ENCODE measurements at regions not wholly inside any gene's neighbourhood (a gene's known extent, or its start where the extent isn't known, plus 50 kb on each side); places are given as distances from the start of the nearest gene placed in this dataset.
A peak's percentile ranks its signal among the peaks of the same experiment; 100 is the strongest.

GRCh38 chr9:99726758-99727157 is 94.9 kb upstream of the NR4A3 start:
- H3K4me3 ChIP-seq (ENCODE audit: low read depth, low read length) = no peak overlapping the region
- DNase-seq (ENCODE audit: low read depth) = no peak
- TF ChIP-seq CTCF (conservative IDR thresholded peaks at IDR 0.05; ENCODE audit: low read depth, low read length) = no peak

DNA sequence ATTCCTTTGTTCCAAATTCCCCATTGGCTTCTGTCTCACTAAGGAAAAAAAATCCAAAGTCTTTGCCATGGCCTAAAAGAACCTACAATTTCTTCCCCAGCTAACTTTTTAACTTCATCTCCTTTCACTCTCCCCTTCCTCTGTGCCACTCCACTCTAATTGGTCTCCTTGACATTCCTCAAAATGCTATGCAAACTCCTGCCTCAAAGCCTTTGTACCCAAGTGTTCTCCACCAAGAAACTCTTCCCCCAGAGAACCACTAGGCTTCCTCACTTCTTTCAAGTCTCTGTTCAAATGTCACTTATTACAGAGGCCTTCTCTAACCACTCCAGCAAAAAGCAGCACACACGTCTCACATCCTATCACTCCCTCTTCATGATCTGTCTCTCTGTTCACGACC is 91.6 kb upstream of the NR4A3 start:
- no peak for TF ChIP-seq CTCF (conservative IDR thresholded peaks at IDR 0.05; ENCODE audit: low read depth, low read length)
- DNase-seq (ENCODE audit: low read depth) = no peak

DNA sequence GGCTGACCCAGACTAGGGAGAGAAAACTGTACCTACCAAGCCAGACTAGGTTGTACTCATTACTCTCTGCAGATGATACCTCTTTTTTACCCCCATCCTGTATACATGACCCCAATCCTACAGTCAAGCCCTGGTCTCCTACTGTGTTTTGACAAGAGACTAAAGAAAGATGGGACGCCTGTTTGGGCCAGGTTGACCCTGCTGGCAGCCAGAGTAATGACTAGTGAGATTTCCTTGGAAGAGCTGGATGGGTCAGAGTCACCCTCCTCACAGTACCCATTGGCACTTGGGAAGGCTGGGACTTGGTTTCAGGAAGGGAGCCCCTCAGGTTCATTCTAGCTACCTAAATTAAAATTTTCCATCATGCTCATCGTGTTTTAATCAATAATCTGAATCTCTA is 89.7 kb upstream of the NR4A3 start:
- TF ChIP-seq CTCF (conservative IDR thresholded peaks at IDR 0.05; ENCODE audit: low read depth, low read length) = no peak
- H3K4me3 ChIP-seq (ENCODE audit: low read depth, low read length) = no peak overlapping the region
- no peak for DNase-seq (ENCODE audit: low read depth)

More for the DNA sequence above, 91.6 kb upstream of the NR4A3 start:
- no peak overlapping the region for H3K4me3 ChIP-seq (ENCODE audit: low read depth, low read length)

- DNase-seq (ENCODE audit: low read depth) = peak; percentile 69
- TF ChIP-seq CTCF (conservative IDR thresholded peaks at IDR 0.05; ENCODE audit: low read depth, low read length) = no peak
- no peak overlapping the region for H3K4me3 ChIP-seq (ENCODE audit: low read depth, low read length)
These were observed 89.0 kb upstream of the NR4A3 start for GRCh38 chr9:99732715-99733114.

DNA sequence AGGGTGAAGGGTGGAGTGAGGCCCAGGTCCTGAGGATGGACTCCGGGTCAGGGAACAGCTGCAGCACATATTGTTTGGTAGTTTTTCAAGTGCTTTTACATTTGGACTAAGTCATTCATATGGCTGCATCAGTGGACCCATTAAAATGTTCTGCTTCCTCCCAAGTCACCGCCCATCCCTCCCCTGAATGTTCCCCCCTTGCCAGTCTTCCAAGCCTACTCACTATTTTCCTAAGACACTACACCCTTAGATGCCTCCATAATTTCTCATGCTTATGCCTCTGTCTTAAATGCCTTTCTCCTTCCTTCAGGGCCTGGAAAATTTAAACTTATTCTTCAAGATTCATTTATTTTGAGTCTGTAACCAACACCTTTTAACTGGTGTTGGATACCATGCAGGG is 86.6 kb upstream of the NR4A3 start:
- no peak overlapping the region for H3K4me3 ChIP-seq (ENCODE audit: low read depth, low read length)
- DNase-seq (ENCODE audit: low read depth) = no peak
- TF ChIP-seq CTCF (conservative IDR thresholded peaks at IDR 0.05; ENCODE audit: low read depth, low read length) = no peak

DNA sequence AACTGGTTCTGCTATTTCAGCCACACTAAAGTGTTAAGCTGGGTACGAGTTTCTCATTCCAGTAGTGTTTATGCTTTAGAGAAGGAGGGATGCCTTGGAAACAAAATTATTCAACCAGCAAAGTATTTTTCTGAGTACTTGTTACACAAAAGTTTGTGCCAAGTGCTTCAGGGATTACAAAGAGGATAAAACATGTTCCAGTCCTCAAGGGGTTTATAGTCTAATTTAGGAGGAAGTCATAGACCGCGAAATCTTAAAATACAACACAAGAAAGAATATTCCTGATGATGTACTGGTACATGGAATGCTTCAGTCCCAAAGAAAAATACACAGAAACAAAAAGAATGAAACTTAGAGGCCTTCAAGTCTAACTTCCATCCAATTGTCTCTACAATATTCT is 85.4 kb upstream of the NR4A3 start:
- H3K4me3 ChIP-seq (ENCODE audit: low read depth, low read length) = no peak overlapping the region
- no peak for TF ChIP-seq CTCF (conservative IDR thresholded peaks at IDR 0.05; ENCODE audit: low read depth, low read length)
- DNase-seq (ENCODE audit: low read depth) = no peak

DNA sequence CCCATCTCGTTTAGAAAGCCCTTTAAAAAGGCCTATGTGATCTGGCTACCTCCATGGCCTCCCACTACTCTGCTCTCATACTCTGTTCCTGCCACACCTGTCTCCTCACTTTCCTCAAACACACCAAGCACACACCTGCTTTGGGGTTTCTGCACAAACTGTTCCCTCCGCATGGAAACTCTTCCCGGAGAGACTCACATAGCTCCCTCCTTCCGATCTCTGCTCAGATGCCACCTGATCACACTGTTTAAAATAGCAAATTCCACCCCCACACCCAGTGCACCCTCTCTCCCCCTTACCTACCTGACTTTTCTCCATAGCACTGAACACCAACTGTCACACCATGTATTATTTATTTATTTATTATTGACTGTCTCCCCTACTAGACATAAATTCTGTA is 84.0 kb upstream of the NR4A3 start:
- DNase-seq (ENCODE audit: low read depth) = no peak
- TF ChIP-seq CTCF (conservative IDR thresholded peaks at IDR 0.05; ENCODE audit: low read depth, low read length) = no peak

More for the DNA sequence above, 84.0 kb upstream of the NR4A3 start:
- no peak overlapping the region for H3K4me3 ChIP-seq (ENCODE audit: low read depth, low read length)
